ENCODE measurements at regions not wholly inside any gene's neighbourhood (a gene's known extent, or its start where the extent isn't known, plus 50 kb on each side); places are given as distances from the start of the nearest gene placed in this dataset.

DNA sequence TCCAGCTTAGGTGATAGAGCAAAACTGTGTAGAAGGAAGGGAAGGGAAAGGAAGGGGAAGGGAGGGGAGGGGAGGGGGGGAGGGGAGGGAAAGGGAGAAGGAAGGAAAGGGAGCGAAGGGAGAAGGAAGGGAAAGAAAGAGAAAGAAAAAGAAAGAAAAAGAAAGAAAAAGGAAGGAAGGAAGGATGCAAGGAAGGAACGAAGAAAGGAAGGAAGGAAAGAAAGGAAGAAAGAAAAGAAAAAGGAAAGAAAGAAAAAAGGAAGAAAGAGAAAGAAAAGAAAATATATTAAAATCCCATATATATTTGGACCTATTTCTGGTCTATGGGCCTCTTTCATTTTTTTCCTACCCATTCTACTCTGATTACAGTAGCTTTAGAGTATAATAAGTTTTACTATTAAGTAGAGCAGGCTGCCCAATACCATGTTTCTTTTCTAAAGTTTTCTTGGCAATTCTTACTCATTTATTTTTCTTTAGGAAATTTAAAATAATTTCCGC, 229.1 kb downstream of the AUH start:
- H3K9ac ChIP-seq (ENCODE audit: low read depth, low read length), result no peak overlapping the region
- H3K36me3 ChIP-seq (ENCODE audit: insufficient read depth, low read length), result no peaks in the 10 kb centered on the region
- no peaks in the 10 kb centered on the region for H3K4me1 ChIP-seq (ENCODE audit: insufficient read depth, low read length)
- H3K9me3 ChIP-seq (ENCODE audit: control insufficient read depth, insufficient read depth, low read length), result peaks cover 2% of the 10 kb centered on the region; the same call in 1 of the 2 replicates

DNA sequence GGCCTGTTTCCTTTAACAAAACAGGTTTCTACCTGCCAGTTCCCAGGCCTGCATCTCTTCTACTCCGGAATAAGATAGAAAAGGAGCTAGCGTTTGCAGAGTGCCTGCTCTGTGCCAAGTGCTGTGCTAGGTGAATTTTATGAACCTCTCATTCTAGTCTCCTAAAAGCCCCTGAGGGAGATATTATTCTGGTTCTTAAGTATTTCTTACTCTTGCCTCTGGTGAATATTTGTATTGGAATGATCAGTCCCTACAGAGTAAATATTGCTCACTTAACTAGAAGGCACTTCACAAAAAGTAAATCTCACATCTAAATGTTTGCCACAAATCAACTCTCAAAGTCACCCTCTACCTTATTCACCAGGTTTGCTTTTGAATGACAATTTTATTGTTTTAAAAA, 227.1 kb downstream of the AUH start:
- Histone ChIP-seq H3K9ac (ENCODE audit: low read depth, low read length) (no peak overlapping the region), H3K9me3 (ENCODE audit: control insufficient read depth, insufficient read depth, low read length) (peaks cover 2% of the 10 kb centered on the region; the same call in 1 of the 2 replicates), H3K4me1 (ENCODE audit: insufficient read depth, low read length) (no peaks in the 10 kb centered on the region), H3K36me3 (ENCODE audit: insufficient read depth, low read length) (no peaks in the 10 kb centered on the region)

GRCh38 chr9:91137391-91137790, 224.3 kb downstream of the AUH start:
- H3K9me3 ChIP-seq (ENCODE audit: control insufficient read depth, insufficient read depth, low read length), result peaks cover 2% of the 10 kb centered on the region; the same call in 1 of the 2 replicates
- H3K36me3 ChIP-seq (ENCODE audit: insufficient read depth, low read length), result no peaks in the 10 kb centered on the region
- no peak overlapping the region for H3K9ac ChIP-seq (ENCODE audit: low read depth, low read length)
- H3K4me1 ChIP-seq (ENCODE audit: insufficient read depth, low read length), result no peaks in the 10 kb centered on the region

DNA sequence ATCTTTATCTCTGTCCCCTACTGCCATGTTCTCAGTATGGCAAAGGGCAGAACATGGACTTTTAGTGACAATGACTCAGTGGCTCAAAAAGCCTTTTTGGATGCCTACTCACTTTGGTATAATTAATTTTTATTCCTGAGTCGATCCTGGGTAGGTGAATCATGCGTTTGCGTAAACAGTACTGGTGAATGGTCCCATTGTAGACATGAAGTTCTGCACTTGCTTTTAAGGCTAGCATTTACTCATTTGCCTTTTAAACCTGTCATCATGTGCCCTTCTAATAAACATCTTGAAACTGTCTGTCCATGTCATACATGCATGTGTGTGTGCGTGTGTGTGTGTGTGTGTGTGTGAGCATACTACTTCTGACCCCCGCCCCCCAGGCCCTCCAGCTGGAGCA, 223.0 kb downstream of the AUH start:
- Histone ChIP-seq H3K9ac (ENCODE audit: low read depth, low read length) (no peak overlapping the region), H3K36me3 (ENCODE audit: insufficient read depth, low read length) (no peaks in the 10 kb centered on the region), H3K4me1 (ENCODE audit: insufficient read depth, low read length) (no peaks in the 10 kb centered on the region), H3K9me3 (ENCODE audit: control insufficient read depth, insufficient read depth, low read length) (peaks cover 2% of the 10 kb centered on the region; the same call in 1 of the 2 replicates)

- Histone ChIP-seq H3K9ac (ENCODE audit: low read depth, low read length) (no peak overlapping the region), H3K4me1 (ENCODE audit: insufficient read depth, low read length) (no peaks in the 10 kb centered on the region), H3K36me3 (ENCODE audit: insufficient read depth, low read length) (no peaks in the 10 kb centered on the region), H3K9me3 (ENCODE audit: control insufficient read depth, insufficient read depth, low read length) (no peaks in the 10 kb centered on the region)
Observed at GRCh38 chr9:91141407-91141965, 220.2 kb downstream of the AUH start.

GRCh38 chr9:91143162-91143561, 218.6 kb downstream of the AUH start:
- Histone ChIP-seq H3K9ac (ENCODE audit: low read depth, low read length) (no peak overlapping the region), H3K4me1 (ENCODE audit: insufficient read depth, low read length) (no peaks in the 10 kb centered on the region), H3K36me3 (ENCODE audit: insufficient read depth, low read length) (no peaks in the 10 kb centered on the region), H3K9me3 (ENCODE audit: control insufficient read depth, insufficient read depth, low read length) (no peaks in the 10 kb centered on the region)

GRCh38 chr9:91143642-91144041, 218.1 kb downstream of the AUH start:
- Histone ChIP-seq H3K9ac (ENCODE audit: low read depth, low read length) (no peak overlapping the region), H3K36me3 (ENCODE audit: insufficient read depth, low read length) (no peaks in the 10 kb centered on the region), H3K9me3 (ENCODE audit: control insufficient read depth, insufficient read depth, low read length) (no peaks in the 10 kb centered on the region; the same call in 1 of the 2 replicates), H3K4me1 (ENCODE audit: insufficient read depth, low read length) (no peaks in the 10 kb centered on the region)

- Histone ChIP-seq H3K36me3 (ENCODE audit: insufficient read depth, low read length) (no peaks in the 10 kb centered on the region), H3K9me3 (ENCODE audit: control insufficient read depth, insufficient read depth, low read length) (no peaks in the 10 kb centered on the region; the same call in 1 of the 2 replicates), H3K4me1 (ENCODE audit: insufficient read depth, low read length) (no peaks in the 10 kb centered on the region), H3K9ac (ENCODE audit: low read depth, low read length) (no peak overlapping the region)
Observed at GRCh38 chr9:91144769-91145168, 216.9 kb downstream of the AUH start.

- no peaks in the 10 kb centered on the region for H3K4me1 ChIP-seq (ENCODE audit: insufficient read depth, low read length)
- no peaks in the 10 kb centered on the region; the same call in 1 of the 2 replicates for H3K9me3 ChIP-seq (ENCODE audit: control insufficient read depth, insufficient read depth, low read length)
- no peak overlapping the region for H3K9ac ChIP-seq (ENCODE audit: low read depth, low read length)
- no peaks in the 10 kb centered on the region for H3K36me3 ChIP-seq (ENCODE audit: insufficient read depth, low read length)
Observed at GRCh38 chr9:91145496-91145895, 216.2 kb downstream of the AUH start.

DNA sequence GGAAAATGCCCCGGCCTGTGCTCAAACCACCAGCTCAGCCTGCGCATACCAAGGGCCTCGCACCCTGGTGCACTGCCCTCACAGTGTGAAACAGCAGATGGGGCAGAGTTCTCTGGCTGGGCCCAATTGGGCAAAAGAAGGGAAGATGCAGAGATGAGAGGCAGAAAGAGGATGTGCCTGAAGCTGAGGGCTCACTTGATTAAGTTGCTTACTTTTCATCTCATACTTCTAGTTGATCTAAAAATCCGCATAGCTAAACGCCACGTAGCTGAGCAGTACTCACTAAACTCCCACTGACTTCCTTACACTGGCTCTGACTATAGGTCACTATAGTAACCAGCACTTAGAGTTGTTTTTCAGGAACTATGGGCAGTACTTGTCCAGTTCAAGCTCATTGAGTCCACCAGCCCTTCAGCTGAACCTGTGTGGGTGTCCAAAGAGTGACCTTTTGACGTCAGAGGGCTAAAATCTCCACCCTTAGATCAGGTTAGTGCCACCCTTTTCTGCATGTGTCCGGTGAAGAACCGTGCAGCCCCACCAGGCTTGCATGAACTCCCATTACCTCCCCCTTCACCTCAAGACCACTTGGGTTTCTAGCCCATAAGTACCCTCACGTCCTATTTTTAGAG, 215.2 kb downstream of the AUH start:
- Histone ChIP-seq H3K36me3 (ENCODE audit: insufficient read depth, low read length) (no peaks in the 10 kb centered on the region), H3K9me3 (ENCODE audit: control insufficient read depth, insufficient read depth, low read length) (no peaks in the 10 kb centered on the region; the same call in 1 of the 2 replicates), H3K4me1 (ENCODE audit: insufficient read depth, low read length) (no peaks in the 10 kb centered on the region), H3K9ac (ENCODE audit: low read depth, low read length) (no peak overlapping the region)

- no peaks in the 10 kb centered on the region for H3K36me3 ChIP-seq (ENCODE audit: insufficient read depth, low read length)
- H3K9me3 ChIP-seq (ENCODE audit: control insufficient read depth, insufficient read depth, low read length), result no peaks in the 10 kb centered on the region; the same call in 1 of the 2 replicates
- no peaks in the 10 kb centered on the region for H3K4me1 ChIP-seq (ENCODE audit: insufficient read depth, low read length)
- H3K9ac ChIP-seq (ENCODE audit: low read depth, low read length), result no peak overlapping the region
Observed at GRCh38 chr9:91147079-91147708, 214.5 kb downstream of the AUH start.

GRCh38 chr9:91148306-91148705, 213.4 kb downstream of the AUH start:
- H3K9me3 ChIP-seq (ENCODE audit: control insufficient read depth, insufficient read depth, low read length), result no peaks in the 10 kb centered on the region; the same call in 1 of the 2 replicates
- no peak overlapping the region for H3K9ac ChIP-seq (ENCODE audit: low read depth, low read length)
- no peaks in the 10 kb centered on the region for H3K36me3 ChIP-seq (ENCODE audit: insufficient read depth, low read length)
- no peaks in the 10 kb centered on the region for H3K4me1 ChIP-seq (ENCODE audit: insufficient read depth, low read length)

- H3K9me3 ChIP-seq (ENCODE audit: control insufficient read depth, insufficient read depth, low read length), result no peaks in the 10 kb centered on the region; the same call in 1 of the 2 replicates
- no peaks in the 10 kb centered on the region for H3K4me1 ChIP-seq (ENCODE audit: insufficient read depth, low read length)
- H3K9ac ChIP-seq (ENCODE audit: low read depth, low read length), result no peak overlapping the region
- no peaks in the 10 kb centered on the region; the same call in 1 of the 2 replicates for H3K36me3 ChIP-seq (ENCODE audit: insufficient read depth, low read length)
Observed at GRCh38 chr9:91150273-91150997, 211.3 kb downstream of the AUH start.

- Histone ChIP-seq H3K4me1 (ENCODE audit: insufficient read depth, low read length) (no peaks in the 10 kb centered on the region), H3K36me3 (ENCODE audit: insufficient read depth, low read length) (no peaks in the 10 kb centered on the region; the same call in 1 of the 2 replicates), H3K9me3 (ENCODE audit: control insufficient read depth, insufficient read depth, low read length) (no peaks in the 10 kb centered on the region; the same call in 1 of the 2 replicates), H3K9ac (ENCODE audit: low read depth, low read length) (no peak overlapping the region)
Observed at GRCh38 chr9:91150998-91151717, 210.6 kb downstream of the AUH start.
